H9 (cell line): ENCODE measurements at regions not wholly inside any gene's neighbourhood (a gene's known extent, or its start where the extent isn't known, plus 50 kb on each side); places are given as distances from the start of the nearest gene placed in this dataset.

ENCODE experiments used
- DNase-seq: peaks from one replicate; pipeline ENCODE4 v3.0.0-alpha.2; 2017
- H2AFZ ChIP-seq: one replicate; pipeline ENCODE4 v1.6.1; 2013; ENCODE audit warnings: mild to moderate bottlenecking, low read length, control low read depth, moderate library complexity
- H2AK5ac ChIP-seq: 2 replicates; pipeline ENCODE4 v1.6.1; 2013; ENCODE audit warnings: low read length, control low read depth, mixed read lengths; ENCODE audit not compliant: insufficient read length
- H2BK120ac ChIP-seq: one replicate; pipeline ENCODE4 v1.6.1; 2013; ENCODE audit warnings: low read depth, mild to moderate bottlenecking, low read length, control low read depth, inconsistent platforms; ENCODE audit not compliant: poor library complexity, severe bottlenecking
- H2BK12ac ChIP-seq: 2 replicates; pipeline ENCODE4 v1.6.1; 2013; ENCODE audit warnings: low read length, control low read depth, mixed read lengths, low read depth; ENCODE audit not compliant: insufficient read length
- H2BK15ac ChIP-seq: 2 replicates; pipeline ENCODE4 v1.6.1; 2013; ENCODE audit warnings: low read depth, low read length, control low read depth
- H2BK20ac ChIP-seq: one replicate; pipeline ENCODE4 v1.6.1; 2013; ENCODE audit warnings: low read depth, mild to moderate bottlenecking, low read length, control low read depth, inconsistent platforms; ENCODE audit not compliant: poor library complexity, severe bottlenecking
- H2BK5ac ChIP-seq: 2 replicates; pipeline ENCODE4 v1.6.1; 2013; ENCODE audit warnings: low read length, control low read depth, mixed read lengths; ENCODE audit not compliant: insufficient read length
- H3K14ac ChIP-seq: 2 replicates; pipeline ENCODE4 v1.6.1; 2013; ENCODE audit warnings: low read length, control low read depth; ENCODE audit not compliant: insufficient read depth
- H3K18ac ChIP-seq: 2 replicates; pipeline ENCODE4 v1.6.1; 2013; ENCODE audit warnings: low read depth, mild to moderate bottlenecking, mixed read lengths, low read length, control low read depth; ENCODE audit not compliant: insufficient read length
- H3K23ac ChIP-seq: 2 replicates; pipeline ENCODE4 v1.6.1; 2013; ENCODE audit warnings: low read length, control low read depth, mixed read lengths, low read depth; ENCODE audit not compliant: insufficient read length
- H3K23me2 ChIP-seq: 2 replicates; pipeline ENCODE4 v1.6.1; 2013; ENCODE audit warnings: low read depth, mild to moderate bottlenecking, mixed read lengths, low read length, control low read depth; ENCODE audit not compliant: insufficient read length, poor library complexity, severe bottlenecking
- H3K27ac ChIP-seq: 2 replicates; pipeline ENCODE4 v1.5.1; 2013; ENCODE audit warnings: low read length, control low read depth, mixed read lengths, low read depth; ENCODE audit not compliant: insufficient read length
- H3K27me3 ChIP-seq: 2 replicates; pipeline ENCODE4 v1.6.1; 2013; ENCODE audit warnings: low read length, control low read depth, inconsistent platforms; ENCODE audit not compliant: insufficient read depth
- H3K4ac ChIP-seq: 2 replicates; pipeline ENCODE4 v1.6.1; 2013; ENCODE audit warnings: low read depth, mild to moderate bottlenecking, control low read depth, inconsistent platforms, low read length, moderate library complexity
- H3K4me1 ChIP-seq: 2 replicates; pipeline ENCODE4 v1.6.1; 2013; ENCODE audit warnings: low read length, control low read depth, inconsistent platforms; ENCODE audit not compliant: insufficient read depth
- H3K4me2 ChIP-seq: 2 replicates; pipeline ENCODE4 v1.6.1; 2013; ENCODE audit warnings: low read length, control low read depth, mixed read lengths; ENCODE audit not compliant: insufficient read length, insufficient read depth
- H3K56ac ChIP-seq: 2 replicates; pipeline ENCODE4 v1.6.1; 2013; ENCODE audit warnings: low read depth, mild to moderate bottlenecking, mixed read lengths, low read length, control low read depth; ENCODE audit not compliant: insufficient read length
- H3K79me1 ChIP-seq: 2 replicates; pipeline ENCODE4 v1.6.1; 2013; ENCODE audit warnings: low read depth, mild to moderate bottlenecking, moderate library complexity, low read length, control low read depth, inconsistent platforms; ENCODE audit not compliant: insufficient read depth, poor library complexity, severe bottlenecking
- H3K79me2 ChIP-seq: 2 replicates; pipeline ENCODE4 v1.6.1; 2013; ENCODE audit warnings: low read length, control low read depth, inconsistent platforms; ENCODE audit not compliant: insufficient read depth
- H3K9ac ChIP-seq: 2 replicates; pipeline ENCODE4 v1.6.1; 2013; ENCODE audit warnings: low read length, control low read depth, mixed read lengths; ENCODE audit not compliant: insufficient read length; ENCODE audit errors: extremely low read depth
- H3K9me3 ChIP-seq: one replicate; pipeline ENCODE4 v1.6.1; 2013; ENCODE audit warnings: low read depth, low read length, inconsistent platforms; ENCODE audit not compliant: control insufficient read depth
- H3T11ph ChIP-seq: one replicate; pipeline ENCODE4 v1.6.1; 2013; ENCODE audit warnings: mild to moderate bottlenecking, low read length, control low read depth, inconsistent platforms
- H4K20me1 ChIP-seq: one replicate; pipeline ENCODE4 v1.6.1; 2013; ENCODE audit not compliant: control insufficient read depth, insufficient read length, insufficient read depth
- H4K5ac ChIP-seq: 2 replicates; pipeline ENCODE4 v1.6.1; 2013; ENCODE audit warnings: low read depth, mild to moderate bottlenecking, mixed read lengths, low read length, control low read depth; ENCODE audit not compliant: insufficient read length
- H4K8ac ChIP-seq: replicated peaks from 2 replicates; pipeline ENCODE4 v1.6.1; 2013; ENCODE audit warnings: low read length, control low read depth, mixed read lengths, low read depth; ENCODE audit not compliant: insufficient read length
- H4K91ac ChIP-seq: 2 replicates; pipeline ENCODE4 v1.6.1; 2013; ENCODE audit warnings: low read depth, mild to moderate bottlenecking, moderate library complexity, mixed read lengths, low read length, control low read depth; ENCODE audit not compliant: insufficient read length
- H3K27ac Mint-ChIP-seq, 3 experiments: 2 replicates in 2 of 3; 3 replicates in 1 of 3; pipeline ENCODE4 v1.8.0; 2020 to 2021; ENCODE audit warnings: mixed read lengths in 3 of 3, mild to moderate bottlenecking in 1 of 3, moderate library complexity in 1 of 3
- H3K27me3 Mint-ChIP-seq: 2 replicates; pipeline ENCODE4 v1.8.0; 2021; ENCODE audit warnings: low read depth, mild to moderate bottlenecking, moderate library complexity, mixed read lengths
- H3K36me3 Mint-ChIP-seq, 3 experiments: 2 replicates in 2 of 3; 3 replicates in 1 of 3; pipeline ENCODE4 v1.8.0; 2020 to 2021; ENCODE audit warnings: low read depth in 3 of 3, mixed read lengths in 3 of 3; ENCODE audit not compliant: insufficient read depth in 1 of 3
- H3K4me1 Mint-ChIP-seq, 2 experiments: 2 replicates each; pipeline ENCODE4 v1.8.0; 2020; ENCODE audit warnings: mixed read lengths in 2 of 2
- H3K4me3 Mint-ChIP-seq, 2 experiments: 2 replicates in 1 of 2; 3 replicates in 1 of 2; pipeline ENCODE4 v1.8.0; 2020 to 2021; ENCODE audit warnings: mild to moderate bottlenecking in 2 of 2, mixed read lengths in 2 of 2, moderate library complexity in 1 of 2
- H3K9me3 Mint-ChIP-seq, 2 experiments: 2 replicates in 1 of 2; 3 replicates in 1 of 2; pipeline ENCODE4 v1.8.0; 2020; ENCODE audit warnings: mild to moderate bottlenecking in 2 of 2, mixed read lengths in 2 of 2, moderate library complexity in 1 of 2
- WGBS: extraction: QIAGEN DNeasy Blood & Tissue Kit; methylation state at CpG from one replicate; pipeline ENCODE4 v1.1.7; 2013; ENCODE audit warnings: missing lambda C conversion rate, low lambda C conversion rate, mixed read lengths; ENCODE audit not compliant: insufficient read length; ENCODE audit errors: extremely low coverage; 5-methylcytosine and 5-hydroxymethylcytosine counted together
- TF ChIP-seq, protein P1 (sequence below): fragments of 200-600 bp; sonication (generic); conservative IDR thresholded peaks from 3 replicates; pipeline ENCODE4 v1.8.0; 2021; ENCODE audit warnings: antibody characterized with exemption, mild to moderate bottlenecking

GRCh38 chr4:17092736-17093437, 194.4 kb upstream of the LDB2 start:
- H2BK12ac ChIP-seq: no peak overlapping the region

More at GRCh38 chr4:17092736-17093437, 194.4 kb upstream of the LDB2 start:
- Histone ChIP-seq H3K4ac (no peak overlapping the region), H2AK5ac (no peak overlapping the region), H2BK20ac (no peak overlapping the region), H2AFZ (no peak overlapping the region), H3K56ac (no peak overlapping the region), H3K4me1 (peaks cover 3% of the 10 kb centered on the region; the same call in 1 of the 2 replicates), H4K5ac (no peak overlapping the region), H3K27me3 (no peaks in the 10 kb centered on the region), H3K27ac (no peak overlapping the region), H3K23ac (no peak overlapping the region), H4K20me1 (no peaks in the 10 kb centered on the region), H3K79me2 (no peaks in the 10 kb centered on the region), H3K18ac (no peak overlapping the region), H4K91ac (no peak overlapping the region), H3K23me2 (no peaks in the 10 kb centered on the region), H3K79me1 (no peaks in the 10 kb centered on the region), H3K4me2 (no peak overlapping the region), H4K8ac (no peak overlapping the region), H3K9ac (no peak overlapping the region), H3K14ac (no peak overlapping the region), H2BK5ac (no peak overlapping the region), H3K9me3 (no peaks in the 10 kb centered on the region), H3T11ph (no peak overlapping the region), H2BK120ac (no peak overlapping the region), H2BK15ac (no peak overlapping the region)
- no peaks in the 10 kb centered on the region for H3K27me3 Mint-ChIP-seq
- no peaks in the 10 kb centered on the region for H3K9me3 Mint-ChIP-seq
- TF ChIP-seq, protein P1, sequence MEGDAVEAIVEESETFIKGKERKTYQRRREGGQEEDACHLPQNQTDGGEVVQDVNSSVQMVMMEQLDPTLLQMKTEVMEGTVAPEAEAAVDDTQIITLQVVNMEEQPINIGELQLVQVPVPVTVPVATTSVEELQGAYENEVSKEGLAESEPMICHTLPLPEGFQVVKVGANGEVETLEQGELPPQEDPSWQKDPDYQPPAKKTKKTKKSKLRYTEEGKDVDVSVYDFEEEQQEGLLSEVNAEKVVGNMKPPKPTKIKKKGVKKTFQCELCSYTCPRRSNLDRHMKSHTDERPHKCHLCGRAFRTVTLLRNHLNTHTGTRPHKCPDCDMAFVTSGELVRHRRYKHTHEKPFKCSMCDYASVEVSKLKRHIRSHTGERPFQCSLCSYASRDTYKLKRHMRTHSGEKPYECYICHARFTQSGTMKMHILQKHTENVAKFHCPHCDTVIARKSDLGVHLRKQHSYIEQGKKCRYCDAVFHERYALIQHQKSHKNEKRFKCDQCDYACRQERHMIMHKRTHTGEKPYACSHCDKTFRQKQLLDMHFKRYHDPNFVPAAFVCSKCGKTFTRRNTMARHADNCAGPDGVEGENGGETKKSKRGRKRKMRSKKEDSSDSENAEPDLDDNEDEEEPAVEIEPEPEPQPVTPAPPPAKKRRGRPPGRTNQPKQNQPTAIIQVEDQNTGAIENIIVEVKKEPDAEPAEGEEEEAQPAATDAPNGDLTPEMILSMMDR: no peak
- H3K4me1 Mint-ChIP-seq: peaks cover 22 to 28% of the 10 kb centered on the region in 2 experiments
- H3K27ac Mint-ChIP-seq: no peak overlapping the region
- DNase-seq: no peak
- H3K36me3 Mint-ChIP-seq: no peaks in the 10 kb centered on the region; a peak in 1 of 7 replicates
- WGBS: no CpG with 5 or more reads among the region's 2 CpGs
- H3K4me3 Mint-ChIP-seq: no peak overlapping the region
